ENCODE measurements at regions not wholly inside any gene's neighbourhood (a gene's known extent, or its start where the extent isn't known, plus 50 kb on each side); places are given as distances from the start of the nearest gene placed in this dataset.

DNA sequence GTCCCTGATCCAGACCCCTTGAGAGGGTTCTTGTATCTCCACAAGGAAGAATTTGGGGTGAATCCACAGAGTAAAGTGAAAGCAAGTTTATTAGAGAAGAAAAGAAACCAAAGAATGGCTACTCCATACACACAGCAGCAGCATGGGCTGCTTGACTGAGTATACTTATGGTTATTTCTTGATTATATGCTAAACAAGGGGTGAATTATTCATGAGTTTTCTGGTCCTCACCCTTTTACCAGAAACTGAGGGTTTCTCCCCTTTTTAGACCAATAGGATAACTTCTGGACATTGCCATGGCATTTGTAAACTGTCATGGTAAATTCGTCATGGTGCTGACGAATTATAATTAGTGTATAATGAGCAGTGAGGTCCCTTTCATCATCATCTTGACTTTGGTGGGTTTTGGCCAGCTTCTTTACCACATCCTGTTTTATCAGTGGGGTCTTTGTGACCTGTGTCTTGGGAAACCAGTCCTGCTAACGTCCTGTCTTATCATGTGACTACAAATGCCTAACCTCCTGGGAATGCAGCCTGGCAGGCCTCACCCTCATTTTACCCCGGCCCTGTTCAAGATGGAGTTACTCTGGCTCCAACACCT lies 121.9 kb downstream of the SPTSSA start:
- BruUV-seq (replicated peaks): no TSS peak
- Mint-ChIP-seq H3K36me3 (ENCODE audit: insufficient read depth, unreplicated experiment) (peaks cover 4% of the 10 kb centered on the region), H3K9me3 (ENCODE audit: low read depth, unreplicated experiment) (peaks cover 6% of the 10 kb centered on the region), H3K27ac (ENCODE audit: unreplicated experiment) (no peak overlapping the region), H3K4me3 (ENCODE audit: low read depth, unreplicated experiment) (no peak overlapping the region), H3K4me1 (ENCODE audit: low read depth, unreplicated experiment) (peaks cover 9% of the 10 kb centered on the region), H3K27me3 (ENCODE audit: unreplicated experiment) (no peaks in the 10 kb centered on the region)
- DNase-seq: no peak
- TF ChIP-seq, protein P1, sequence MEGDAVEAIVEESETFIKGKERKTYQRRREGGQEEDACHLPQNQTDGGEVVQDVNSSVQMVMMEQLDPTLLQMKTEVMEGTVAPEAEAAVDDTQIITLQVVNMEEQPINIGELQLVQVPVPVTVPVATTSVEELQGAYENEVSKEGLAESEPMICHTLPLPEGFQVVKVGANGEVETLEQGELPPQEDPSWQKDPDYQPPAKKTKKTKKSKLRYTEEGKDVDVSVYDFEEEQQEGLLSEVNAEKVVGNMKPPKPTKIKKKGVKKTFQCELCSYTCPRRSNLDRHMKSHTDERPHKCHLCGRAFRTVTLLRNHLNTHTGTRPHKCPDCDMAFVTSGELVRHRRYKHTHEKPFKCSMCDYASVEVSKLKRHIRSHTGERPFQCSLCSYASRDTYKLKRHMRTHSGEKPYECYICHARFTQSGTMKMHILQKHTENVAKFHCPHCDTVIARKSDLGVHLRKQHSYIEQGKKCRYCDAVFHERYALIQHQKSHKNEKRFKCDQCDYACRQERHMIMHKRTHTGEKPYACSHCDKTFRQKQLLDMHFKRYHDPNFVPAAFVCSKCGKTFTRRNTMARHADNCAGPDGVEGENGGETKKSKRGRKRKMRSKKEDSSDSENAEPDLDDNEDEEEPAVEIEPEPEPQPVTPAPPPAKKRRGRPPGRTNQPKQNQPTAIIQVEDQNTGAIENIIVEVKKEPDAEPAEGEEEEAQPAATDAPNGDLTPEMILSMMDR (IDR thresholded peaks at IDR 0.05; ENCODE audit: unreplicated experiment): no peak
- intact Hi-C loops (cut with micrococcal nuclease; ENCODE audit: unreplicated experiment): no loop called here
- CTCF ChIA-PET: no interaction called here

DNA sequence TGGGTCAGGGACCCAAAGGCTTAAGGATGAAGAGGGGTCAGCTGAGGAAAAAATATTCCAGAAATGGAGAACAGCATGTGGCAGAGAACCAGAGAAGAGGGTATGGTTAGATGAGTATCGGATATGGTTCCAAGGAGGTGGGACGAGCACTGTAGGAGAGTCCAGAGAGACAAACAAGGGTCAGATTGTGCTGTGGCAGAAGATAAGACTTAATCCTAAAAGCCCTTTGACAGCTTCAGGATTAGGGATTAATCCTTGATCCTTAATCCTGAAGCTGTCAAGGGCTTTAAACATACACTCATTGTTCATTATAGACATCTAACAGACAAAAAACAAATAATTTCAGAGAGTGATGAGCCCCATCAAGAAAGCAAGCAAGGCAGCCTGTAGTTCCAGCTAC lies 124.0 kb downstream of the SPTSSA start:
- DNase-seq: no peak
- no TSS peak for BruUV-seq (replicated peaks)
- peaks cover 6% of the 10 kb centered on the region for H3K36me3 Mint-ChIP-seq (ENCODE audit: insufficient read depth, unreplicated experiment)
- H3K27me3 Mint-ChIP-seq (ENCODE audit: unreplicated experiment): no peaks in the 10 kb centered on the region
- H3K4me1 Mint-ChIP-seq (ENCODE audit: low read depth, unreplicated experiment): peaks cover 9% of the 10 kb centered on the region
- CTCF ChIA-PET: no interaction called here
- H3K9me3 Mint-ChIP-seq (ENCODE audit: low read depth, unreplicated experiment): peaks cover 4% of the 10 kb centered on the region
- TF ChIP-seq, protein P1 (IDR thresholded peaks at IDR 0.05; ENCODE audit: unreplicated experiment): no peak
- H3K4me3 Mint-ChIP-seq (ENCODE audit: low read depth, unreplicated experiment): no peak overlapping the region
- H3K27ac Mint-ChIP-seq (ENCODE audit: unreplicated experiment): no peak overlapping the region
- intact Hi-C loops (cut with micrococcal nuclease; ENCODE audit: unreplicated experiment): no loop called here

DNA sequence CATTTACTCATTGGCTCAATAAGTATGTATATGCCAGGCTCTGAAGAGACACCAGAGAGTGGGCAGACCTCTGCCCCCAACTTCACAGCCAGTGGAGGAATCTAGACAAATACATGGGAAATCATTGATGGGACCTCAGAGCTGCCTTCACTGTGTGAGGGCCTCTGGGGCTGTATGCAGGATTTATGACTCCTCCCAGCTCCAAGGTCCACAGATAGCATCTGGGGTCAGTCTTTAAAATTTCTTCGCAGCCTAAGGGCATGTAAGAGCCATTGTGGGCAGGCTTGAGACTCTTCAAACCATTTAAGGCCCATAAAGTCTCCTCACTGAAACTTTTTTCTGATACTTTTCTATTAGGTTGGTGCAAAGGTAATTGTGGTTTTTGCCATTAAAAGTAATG lies 125.5 kb downstream of the SPTSSA start:
- intact Hi-C loops (cut with micrococcal nuclease; ENCODE audit: unreplicated experiment): no loop called here
- no peaks in the 10 kb centered on the region for H3K27me3 Mint-ChIP-seq (ENCODE audit: unreplicated experiment)
- H3K27ac Mint-ChIP-seq (ENCODE audit: unreplicated experiment): no peak overlapping the region
- TF ChIP-seq, protein P1 (IDR thresholded peaks at IDR 0.05; ENCODE audit: unreplicated experiment): no peak
- BruUV-seq (replicated peaks): no TSS peak
- H3K4me3 Mint-ChIP-seq (ENCODE audit: low read depth, unreplicated experiment): no peak overlapping the region
- DNase-seq: no peak
- no peaks in the 10 kb centered on the region for H3K9me3 Mint-ChIP-seq (ENCODE audit: low read depth, unreplicated experiment)
- H3K4me1 Mint-ChIP-seq (ENCODE audit: low read depth, unreplicated experiment): peaks cover 21% of the 10 kb centered on the region
- CTCF ChIA-PET: no interaction called here
- H3K36me3 Mint-ChIP-seq (ENCODE audit: insufficient read depth, unreplicated experiment): peaks cover 8% of the 10 kb centered on the region

DNA sequence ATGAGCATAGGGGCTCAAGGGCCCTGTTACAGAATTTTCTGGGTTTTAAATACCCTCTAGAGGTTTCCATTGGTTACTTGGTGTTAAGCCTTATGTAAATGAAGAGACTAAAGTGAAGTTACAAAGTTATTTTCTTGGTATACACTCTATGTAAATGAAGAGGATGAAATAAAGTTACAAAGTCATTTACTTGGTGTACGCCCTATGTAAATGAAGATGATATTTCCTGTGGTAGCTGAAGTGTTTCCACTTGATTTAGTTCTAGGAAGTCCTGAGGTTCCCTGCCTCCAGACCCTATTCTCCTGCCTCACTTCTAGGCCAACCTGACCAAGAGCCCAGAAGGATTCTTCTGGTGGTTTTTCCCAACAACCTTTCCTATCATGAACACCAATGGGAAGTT lies 126.1 kb downstream of the SPTSSA start:
- TF ChIP-seq, protein P1 (IDR thresholded peaks at IDR 0.05; ENCODE audit: unreplicated experiment): no peak
- H3K4me3 Mint-ChIP-seq (ENCODE audit: low read depth, unreplicated experiment): no peak overlapping the region
- H3K9me3 Mint-ChIP-seq (ENCODE audit: low read depth, unreplicated experiment): no peaks in the 10 kb centered on the region
- H3K27ac Mint-ChIP-seq (ENCODE audit: unreplicated experiment): no peak overlapping the region
- intact Hi-C loops (cut with micrococcal nuclease; ENCODE audit: unreplicated experiment): no loop called here
- H3K27me3 Mint-ChIP-seq (ENCODE audit: unreplicated experiment): no peaks in the 10 kb centered on the region
- H3K36me3 Mint-ChIP-seq (ENCODE audit: insufficient read depth, unreplicated experiment): peaks cover 8% of the 10 kb centered on the region
- no peak for DNase-seq
- no TSS peak for BruUV-seq (replicated peaks)
- CTCF ChIA-PET: no interaction called here
- H3K4me1 Mint-ChIP-seq (ENCODE audit: low read depth, unreplicated experiment): peaks cover 25% of the 10 kb centered on the region

All from Calu3 (cell line).